Dermis microvascular lymphatic vessel endothelial cell (primary cell): ENCODE measurements at regions not wholly inside any gene's neighbourhood (a gene's known extent, or its start where the extent isn't known, plus 50 kb on each side); places are given as distances from the start of the nearest gene placed in this dataset.
"Not testable (repeated sequence)": the region's sequence is repeated elsewhere in the genome, so short reads cannot be mapped to it uniquely, and the experiment has no call there.

Experiments used
- DNase-seq, 2 donors: peaks; one replicate each; pipeline versions ENCODE4 v3.0.0 to v3.0.0-alpha.2; 2010; ENCODE audit warnings: low read depth in 2 of 2

GRCh38 chr5:159582756-159583541, 252.7 kb upstream of the IL12B start:
- no peak for DNase-seq

- DNase-seq, result no peak
These were observed 256.6 kb upstream of the IL12B start for GRCh38 chr5:159586921-159587320.

GRCh38 chr5:159588941-159589340, 258.7 kb upstream of the IL12B start:
- no peak for DNase-seq

- DNase-seq, result no peak
These were observed 263.3 kb upstream of the IL12B start for GRCh38 chr5:159593518-159594073.

- not testable (repeated sequence) for DNase-seq
These were observed 265.3 kb upstream of the IL12B start for GRCh38 chr5:159595561-159595960.

- no peak for DNase-seq
These were observed 270.9 kb upstream of the IL12B start for GRCh38 chr5:159601216-159601615.

- no peak for DNase-seq
These were observed 272.1 kb upstream of the IL12B start for GRCh38 chr5:159602434-159602833.

- no peak for DNase-seq
These were observed 275.3 kb upstream of the IL12B start for GRCh38 chr5:159605585-159605984.

GRCh38 chr5:159609359-159609758, 279.1 kb upstream of the IL12B start:
- DNase-seq, result no peak

GRCh38 chr5:159610966-159611579, 280.8 kb upstream of the IL12B start:
- DNase-seq, result no peak

- no peak for DNase-seq
These were observed 286.7 kb upstream of the IL12B start for GRCh38 chr5:159616952-159617351.

- DNase-seq, result no peak
These were observed 289.5 kb upstream of the IL12B start for GRCh38 chr5:159619826-159620225.

- no peak for DNase-seq
These were observed 290.7 kb upstream of the IL12B start for GRCh38 chr5:159620853-159621540.

- DNase-seq, result no peak
These were observed 287.6 kb upstream of the ADRA1B start for GRCh38 chr5:159628703-159629102.

GRCh38 chr5:159629158-159629557, 287.1 kb upstream of the ADRA1B start:
- DNase-seq, result no peak

GRCh38 chr5:159630545-159630944, 285.7 kb upstream of the ADRA1B start:
- no peak for DNase-seq

GRCh38 chr5:159631001-159631400, 285.3 kb upstream of the ADRA1B start:
- no peak for DNase-seq

- DNase-seq, result no peak
These were observed 283.4 kb upstream of the ADRA1B start for GRCh38 chr5:159632866-159633265.

GRCh38 chr5:159638481-159638880, 277.8 kb upstream of the ADRA1B start:
- no peak for DNase-seq

GRCh38 chr5:159638954-159639559, 277.2 kb upstream of the ADRA1B start:
- no peak for DNase-seq

GRCh38 chr5:159639590-159639989, 276.7 kb upstream of the ADRA1B start:
- DNase-seq, result no peak

- DNase-seq, result no peak
These were observed 275.8 kb upstream of the ADRA1B start for GRCh38 chr5:159640446-159640845.
